NCI-H2196 treated with DMSO at 0.1 percent for 48 hours (cell line): ENCODE measurements at regions not wholly inside any gene's neighbourhood (a gene's known extent, or its start where the extent isn't known, plus 50 kb on each side); places are given as distances from the start of the nearest gene placed in this dataset.
"Not testable (repeated sequence)": the region's sequence is repeated elsewhere in the genome, so short reads cannot be mapped to it uniquely, and the experiment has no call there.

ENCODE experiments used
- DNase-seq: peaks from one replicate; lab custom pipeline; 2025; ENCODE audit not compliant: unreplicated experiment; lab: John Stamatoyannopoulos, UW

GRCh38 chr12:33192226-33192625, 247.4 kb downstream of the SYT10 start:
- DNase-seq = no peak

- DNase-seq = no peak
Observed at GRCh38 chr12:33187409-33187808, 252.2 kb downstream of the SYT10 start.

- no peak for DNase-seq
Observed at GRCh38 chr12:33184161-33184560, 255.5 kb downstream of the SYT10 start.

- no peak for DNase-seq
Observed at GRCh38 chr12:33182485-33182884, 257.1 kb downstream of the SYT10 start.

- no peak for DNase-seq
Observed at GRCh38 chr12:33180918-33181317, 258.7 kb downstream of the SYT10 start.

GRCh38 chr12:33166260-33166659, 269.7 kb upstream of the PKP2 start:
- not testable (repeated sequence) for DNase-seq

GRCh38 chr12:33156042-33156441, 259.5 kb upstream of the PKP2 start:
- no peak for DNase-seq

GRCh38 chr12:33147292-33147691, 250.7 kb upstream of the PKP2 start:
- DNase-seq = not testable (repeated sequence)

GRCh38 chr12:33129500-33129899, 232.9 kb upstream of the PKP2 start:
- no peak for DNase-seq

GRCh38 chr12:33125755-33126154, 229.2 kb upstream of the PKP2 start:
- DNase-seq = no peak

GRCh38 chr12:33116284-33116683, 219.7 kb upstream of the PKP2 start:
- no peak for DNase-seq

- no peak for DNase-seq
Observed at GRCh38 chr12:33115716-33116115, 219.1 kb upstream of the PKP2 start.

- DNase-seq = no peak
Observed at GRCh38 chr12:33111850-33112249, 215.3 kb upstream of the PKP2 start.

- not testable (repeated sequence) for DNase-seq
Observed at GRCh38 chr12:33107827-33108226, 211.2 kb upstream of the PKP2 start.

- DNase-seq = no peak
Observed at GRCh38 chr12:33093534-33093933, 197.0 kb upstream of the PKP2 start.

- DNase-seq = not testable (repeated sequence)
Observed at GRCh38 chr12:33087876-33088275, 191.3 kb upstream of the PKP2 start.

GRCh38 chr12:33076401-33076800, 179.8 kb upstream of the PKP2 start:
- DNase-seq = not testable (repeated sequence)

GRCh38 chr12:33075130-33075766, 178.7 kb upstream of the PKP2 start:
- DNase-seq = not testable (repeated sequence)

- no peak for DNase-seq
Observed at GRCh38 chr12:33061844-33062243, 165.3 kb upstream of the PKP2 start.

GRCh38 chr12:33054371-33054770, 157.8 kb upstream of the PKP2 start:
- DNase-seq = no peak

GRCh38 chr12:33052141-33053051, 155.8 kb upstream of the PKP2 start:
- no peak for DNase-seq

GRCh38 chr12:33047666-33048065, 151.1 kb upstream of the PKP2 start:
- DNase-seq = no peak
